AG10803 (cell line): ENCODE measurements at regions not wholly inside any gene's neighbourhood (a gene's known extent, or its start where the extent isn't known, plus 50 kb on each side); places are given as distances from the start of the nearest gene placed in this dataset.

Experiments used
- DNase-seq: peaks from one replicate; pipeline ENCODE4 v3.0.0; 2010; ENCODE audit warnings: low read depth
- H3K4me3 ChIP-seq: 2 replicates; pipeline ENCODE4 v1.5.1; 2011; ENCODE audit warnings: mild to moderate bottlenecking, low read length, control low read depth
- TF ChIP-seq, protein P1 (sequence below): conservative IDR thresholded peaks from 2 replicates; pipeline ENCODE4 v1.5.1; 2011; ENCODE audit warnings: mild to moderate bottlenecking, low read length, control low read depth, inconsistent platforms

DNA sequence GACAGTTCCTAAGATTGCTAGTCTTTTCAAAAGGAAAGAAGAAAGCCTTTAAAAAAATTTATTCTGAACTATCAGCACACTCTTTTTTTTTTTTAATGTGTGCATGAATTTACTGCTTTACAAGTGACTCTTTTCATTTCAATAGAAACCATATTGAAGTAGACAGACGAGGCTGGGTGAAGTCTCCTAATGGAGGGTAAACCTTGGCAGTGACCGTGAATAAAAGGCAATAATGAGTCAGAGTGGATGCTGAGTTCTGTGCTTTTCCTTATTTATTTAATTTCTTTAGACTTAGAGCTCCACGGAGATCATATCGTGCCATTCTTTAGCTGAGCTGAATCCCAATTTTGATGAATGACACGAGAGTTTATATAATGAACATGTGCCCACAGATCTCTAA is 196.9 kb downstream of the PRL start:
- TF ChIP-seq, protein P1, sequence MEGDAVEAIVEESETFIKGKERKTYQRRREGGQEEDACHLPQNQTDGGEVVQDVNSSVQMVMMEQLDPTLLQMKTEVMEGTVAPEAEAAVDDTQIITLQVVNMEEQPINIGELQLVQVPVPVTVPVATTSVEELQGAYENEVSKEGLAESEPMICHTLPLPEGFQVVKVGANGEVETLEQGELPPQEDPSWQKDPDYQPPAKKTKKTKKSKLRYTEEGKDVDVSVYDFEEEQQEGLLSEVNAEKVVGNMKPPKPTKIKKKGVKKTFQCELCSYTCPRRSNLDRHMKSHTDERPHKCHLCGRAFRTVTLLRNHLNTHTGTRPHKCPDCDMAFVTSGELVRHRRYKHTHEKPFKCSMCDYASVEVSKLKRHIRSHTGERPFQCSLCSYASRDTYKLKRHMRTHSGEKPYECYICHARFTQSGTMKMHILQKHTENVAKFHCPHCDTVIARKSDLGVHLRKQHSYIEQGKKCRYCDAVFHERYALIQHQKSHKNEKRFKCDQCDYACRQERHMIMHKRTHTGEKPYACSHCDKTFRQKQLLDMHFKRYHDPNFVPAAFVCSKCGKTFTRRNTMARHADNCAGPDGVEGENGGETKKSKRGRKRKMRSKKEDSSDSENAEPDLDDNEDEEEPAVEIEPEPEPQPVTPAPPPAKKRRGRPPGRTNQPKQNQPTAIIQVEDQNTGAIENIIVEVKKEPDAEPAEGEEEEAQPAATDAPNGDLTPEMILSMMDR, result no peak
- no peak for DNase-seq
- no peak overlapping the region for H3K4me3 ChIP-seq

GRCh38 chr6:22101163-22101562 is 195.7 kb downstream of the PRL start:
- no peak for DNase-seq
- no peak overlapping the region for H3K4me3 ChIP-seq
- TF ChIP-seq, protein P1, result no peak

DNA sequence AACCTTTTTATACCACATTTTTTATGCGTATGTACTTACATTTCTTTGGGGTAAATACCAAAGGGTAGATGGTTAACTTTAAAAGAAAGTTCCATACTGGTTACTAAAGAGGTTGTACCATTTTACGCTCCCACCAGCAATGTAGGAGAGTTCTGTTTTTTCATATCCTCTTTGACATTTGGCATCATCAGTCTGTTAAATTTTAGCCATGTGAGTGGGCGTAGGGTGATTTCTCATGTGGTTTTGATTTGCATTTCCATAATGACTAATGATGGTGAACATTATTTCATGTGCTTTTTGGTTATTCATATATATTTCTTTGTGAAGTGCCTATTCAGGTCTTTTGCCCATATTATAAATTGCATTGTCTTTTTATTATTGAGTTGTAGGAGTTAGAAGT is 194.2 kb downstream of the PRL start:
- no peak for DNase-seq

DNA sequence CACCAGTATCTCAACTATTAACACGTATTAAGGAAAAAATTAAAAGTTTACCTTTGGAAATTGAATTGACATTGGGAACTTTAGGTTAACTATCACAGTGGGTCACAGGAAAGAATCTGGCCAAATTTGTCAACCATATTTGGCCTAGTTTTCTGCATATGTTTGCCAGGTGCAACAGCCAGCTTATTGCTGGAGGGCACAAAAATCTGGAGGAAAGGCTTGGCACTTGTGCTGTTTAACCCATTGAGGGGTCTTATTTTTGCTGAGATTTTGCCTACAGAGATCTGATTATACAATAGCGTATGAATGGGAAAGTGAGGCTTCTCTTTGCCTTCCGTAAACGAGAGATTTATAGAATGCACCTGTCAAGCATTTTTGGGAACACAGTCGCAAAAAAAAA is 190.4 kb downstream of the PRL start:
- TF ChIP-seq, protein P1, result no peak
- no peak overlapping the region for H3K4me3 ChIP-seq
- no peak for DNase-seq

More for the DNA sequence above, 194.2 kb downstream of the PRL start:
- TF ChIP-seq, protein P1, result no peak
- H3K4me3 ChIP-seq, result no peak overlapping the region

DNA sequence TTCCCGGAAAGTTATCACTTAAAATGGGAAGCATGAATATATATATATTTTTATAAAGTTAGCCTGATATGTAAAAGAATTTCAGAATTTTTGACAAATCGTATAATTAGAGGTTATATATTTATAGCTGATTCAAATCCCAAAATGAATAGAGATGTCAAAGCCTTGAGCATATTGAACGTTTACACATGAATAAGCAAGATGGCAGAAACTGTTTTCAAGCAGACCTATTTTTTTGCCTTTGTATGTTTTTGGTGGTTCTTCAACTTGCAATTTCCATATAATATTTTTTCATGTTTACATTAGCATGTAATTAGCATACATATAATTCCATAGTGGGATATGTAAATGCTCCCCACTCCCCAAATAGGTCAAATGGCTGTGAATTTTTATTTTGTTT is 189.9 kb downstream of the PRL start:
- H3K4me3 ChIP-seq, result no peak overlapping the region
- TF ChIP-seq, protein P1, result no peak
- DNase-seq, result no peak

- TF ChIP-seq, protein P1, result no peak
- no peak overlapping the region for H3K4me3 ChIP-seq
- DNase-seq, result peak; percentile 8
These were observed 188.6 kb downstream of the PRL start for GRCh38 chr6:22108199-22108598.

- TF ChIP-seq, protein P1, result no peak
- peak; percentile 5 for DNase-seq
- no peak overlapping the region for H3K4me3 ChIP-seq
These were observed 186.8 kb downstream of the PRL start for GRCh38 chr6:22110061-22110460.
